ENCODE measurements at regions not wholly inside any gene's neighbourhood (a gene's known extent, or its start where the extent isn't known, plus 50 kb on each side); places are given as distances from the start of the nearest gene placed in this dataset.
"Not testable (repeated sequence)": the region's sequence is repeated elsewhere in the genome, so short reads cannot be mapped to it uniquely, and the experiment has no call there.

DNA sequence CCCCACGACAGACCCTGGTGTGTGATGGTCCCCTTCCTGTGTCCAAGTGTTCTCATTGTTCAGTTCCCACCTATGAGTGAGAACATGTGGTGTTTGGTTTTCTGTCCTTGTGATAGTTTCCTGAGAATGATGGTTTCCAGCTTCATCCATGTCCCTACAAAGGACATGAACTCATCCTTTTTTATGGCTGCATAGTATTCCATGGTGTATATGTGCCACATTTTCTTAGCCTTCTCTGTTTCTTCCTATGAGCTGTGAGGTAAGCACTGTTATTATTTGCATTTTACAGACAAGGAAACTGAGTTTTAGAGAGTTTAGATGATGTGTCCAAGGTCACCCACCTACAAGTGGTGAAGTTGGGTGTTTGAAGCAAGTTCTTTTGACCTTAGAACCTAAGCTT lies 51.1 kb upstream of the BNC1 start:
- H3K4me3 ChIP-seq (ENCODE audit: control insufficient read depth in 2 of 3, extremely low read depth in 1 of 3, insufficient read depth in 2 of 3, low read depth in 1 of 3, low read length in 3 of 3); H4K20me1 ChIP-seq (ENCODE audit: control insufficient read depth, extremely low read depth, insufficient read depth, low read length); H3K27me3 ChIP-seq (ENCODE audit: control insufficient read depth, extremely low read depth, insufficient read depth, low read length); FAIRE-seq; H3K79me2 ChIP-seq (ENCODE audit: control insufficient read depth, insufficient read depth, low read length); H3K9ac ChIP-seq (ENCODE audit: control insufficient read depth, extremely low read depth, insufficient read depth, low read length); DNase-seq (ENCODE audit: low read depth, low spot score); H3K27ac ChIP-seq (ENCODE audit: control insufficient read depth, insufficient read depth, low read length); H3K36me3 ChIP-seq (ENCODE audit: control insufficient read depth in 2 of 2, extremely low read depth in 1 of 2, insufficient read depth in 2 of 2, low read length in 2 of 2); H3K4me1 ChIP-seq (ENCODE audit: control insufficient read depth, extremely low read depth, insufficient read depth, low read length); H2AFZ ChIP-seq (ENCODE audit: control insufficient read depth, low read length); dilution Hi-C loops (cut with MboI; ENCODE audit: extremely low pct_ligation_motif_present, low sequenced_read_pairs); H3K9me3 ChIP-seq (ENCODE audit: control insufficient read depth, low read depth, low read length); H3K9me1 ChIP-seq (ENCODE audit: control insufficient read depth, extremely low read depth, insufficient read depth, low read length); H3K4me2 ChIP-seq (ENCODE audit: control insufficient read depth, extremely low read depth, insufficient read depth, low read depth, low read length): not testable (repeated sequence)

DNA sequence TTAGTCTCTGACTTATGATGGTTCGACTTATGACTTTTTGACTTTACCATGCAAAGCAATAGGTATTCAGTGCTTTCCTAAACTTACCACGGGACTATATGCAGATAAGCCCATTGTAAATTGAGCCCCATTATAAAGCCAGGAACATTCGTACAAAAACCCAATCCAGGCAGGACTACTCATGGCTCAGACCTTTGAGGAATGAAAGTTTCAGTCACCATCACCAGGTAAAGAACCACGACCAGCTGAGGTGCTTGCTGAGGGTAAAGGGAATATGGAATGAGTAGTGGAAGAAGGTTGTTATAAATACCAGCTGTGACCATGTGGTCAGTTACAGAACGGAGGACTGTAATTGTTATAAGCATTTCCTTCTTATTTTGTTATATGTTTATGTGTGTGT lies 54.9 kb upstream of the BNC1 start:
- H3K4me3 ChIP-seq (ENCODE audit: control insufficient read depth in 2 of 3, extremely low read depth in 1 of 3, insufficient read depth in 2 of 3, low read depth in 1 of 3, low read length in 3 of 3) = no peak overlapping the region
- dilution Hi-C loops (cut with MboI; ENCODE audit: extremely low pct_ligation_motif_present, low sequenced_read_pairs) = no loop called here
- no peaks in the 10 kb centered on the region for H3K36me3 ChIP-seq (ENCODE audit: control insufficient read depth in 2 of 2, extremely low read depth in 1 of 2, insufficient read depth in 2 of 2, low read length in 2 of 2)
- FAIRE-seq (no peak), DNase-seq (ENCODE audit: low read depth, low spot score) (no peak)
- H3K4me2 ChIP-seq (ENCODE audit: control insufficient read depth, extremely low read depth, insufficient read depth, low read depth, low read length) = no peak overlapping the region
- no peaks in the 10 kb centered on the region for H3K27me3 ChIP-seq (ENCODE audit: control insufficient read depth, extremely low read depth, insufficient read depth, low read length)
- H2AFZ ChIP-seq (ENCODE audit: control insufficient read depth, low read length) = no peak overlapping the region
- no peak overlapping the region for H3K9ac ChIP-seq (ENCODE audit: control insufficient read depth, extremely low read depth, insufficient read depth, low read length)
- H4K20me1 ChIP-seq (ENCODE audit: control insufficient read depth, extremely low read depth, insufficient read depth, low read length) = no peaks in the 10 kb centered on the region
- no peaks in the 10 kb centered on the region for H3K79me2 ChIP-seq (ENCODE audit: control insufficient read depth, insufficient read depth, low read length)
- TF ChIP-seq EZH2 (IDR thresholded peaks at IDR 0.05; ENCODE audit: low read length) = no peak
- TF ChIP-seq, protein P1, sequence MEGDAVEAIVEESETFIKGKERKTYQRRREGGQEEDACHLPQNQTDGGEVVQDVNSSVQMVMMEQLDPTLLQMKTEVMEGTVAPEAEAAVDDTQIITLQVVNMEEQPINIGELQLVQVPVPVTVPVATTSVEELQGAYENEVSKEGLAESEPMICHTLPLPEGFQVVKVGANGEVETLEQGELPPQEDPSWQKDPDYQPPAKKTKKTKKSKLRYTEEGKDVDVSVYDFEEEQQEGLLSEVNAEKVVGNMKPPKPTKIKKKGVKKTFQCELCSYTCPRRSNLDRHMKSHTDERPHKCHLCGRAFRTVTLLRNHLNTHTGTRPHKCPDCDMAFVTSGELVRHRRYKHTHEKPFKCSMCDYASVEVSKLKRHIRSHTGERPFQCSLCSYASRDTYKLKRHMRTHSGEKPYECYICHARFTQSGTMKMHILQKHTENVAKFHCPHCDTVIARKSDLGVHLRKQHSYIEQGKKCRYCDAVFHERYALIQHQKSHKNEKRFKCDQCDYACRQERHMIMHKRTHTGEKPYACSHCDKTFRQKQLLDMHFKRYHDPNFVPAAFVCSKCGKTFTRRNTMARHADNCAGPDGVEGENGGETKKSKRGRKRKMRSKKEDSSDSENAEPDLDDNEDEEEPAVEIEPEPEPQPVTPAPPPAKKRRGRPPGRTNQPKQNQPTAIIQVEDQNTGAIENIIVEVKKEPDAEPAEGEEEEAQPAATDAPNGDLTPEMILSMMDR (optimal IDR thresholded peaks at IDR 0.05 in 1 of 3, IDR thresholded peaks at IDR 0.05 in 1 of 3, conservative IDR thresholded peaks at IDR 0.05 in 1 of 3; ENCODE audit: extremely low read depth in 1 of 3, insufficient read depth in 2 of 3, low read length in 3 of 3) = no peak
- H3K9me3 ChIP-seq (ENCODE audit: control insufficient read depth, low read depth, low read length) = no peaks in the 10 kb centered on the region
- H3K4me1 ChIP-seq (ENCODE audit: control insufficient read depth, extremely low read depth, insufficient read depth, low read length) = no peaks in the 10 kb centered on the region
- H3K9me1 ChIP-seq (ENCODE audit: control insufficient read depth, extremely low read depth, insufficient read depth, low read length) = no peaks in the 10 kb centered on the region
- H3K27ac ChIP-seq (ENCODE audit: control insufficient read depth, insufficient read depth, low read length) = no peak overlapping the region

DNA sequence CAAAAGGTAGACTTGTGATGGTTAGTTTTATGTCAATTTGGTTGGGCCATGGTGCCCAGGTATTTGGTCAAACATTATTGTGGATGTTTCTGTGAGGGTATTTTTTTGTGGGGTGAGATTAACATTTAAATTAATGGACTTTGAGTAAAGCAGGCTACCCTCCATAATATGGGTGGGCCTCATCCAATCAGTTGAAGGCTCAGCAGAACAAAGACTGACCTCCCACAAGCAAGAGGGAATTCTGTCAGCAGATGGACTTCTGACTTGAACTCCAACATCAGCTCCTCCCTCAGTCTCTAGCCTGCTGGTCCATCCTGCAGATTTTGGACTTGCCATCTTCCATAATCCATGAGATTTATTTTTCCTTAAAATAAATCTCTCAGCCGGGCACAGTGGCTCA lies 55.6 kb upstream of the BNC1 start:
- H3K9ac ChIP-seq (ENCODE audit: control insufficient read depth, extremely low read depth, insufficient read depth, low read length) = no peak overlapping the region
- TF ChIP-seq, protein P1 (optimal IDR thresholded peaks at IDR 0.05 in 1 of 3, IDR thresholded peaks at IDR 0.05 in 1 of 3, conservative IDR thresholded peaks at IDR 0.05 in 1 of 3; ENCODE audit: extremely low read depth in 1 of 3, insufficient read depth in 2 of 3, low read length in 3 of 3) = no peak
- TF ChIP-seq EZH2 (IDR thresholded peaks at IDR 0.05; ENCODE audit: low read length) = no peak
- no peaks in the 10 kb centered on the region for H3K9me3 ChIP-seq (ENCODE audit: control insufficient read depth, low read depth, low read length)
- H3K36me3 ChIP-seq (ENCODE audit: control insufficient read depth in 2 of 2, extremely low read depth in 1 of 2, insufficient read depth in 2 of 2, low read length in 2 of 2) = no peaks in the 10 kb centered on the region
- DNase-seq (ENCODE audit: low read depth, low spot score) (no peak), FAIRE-seq (no peak)
- H3K79me2 ChIP-seq (ENCODE audit: control insufficient read depth, insufficient read depth, low read length) = no peaks in the 10 kb centered on the region
- H3K4me2 ChIP-seq (ENCODE audit: control insufficient read depth, extremely low read depth, insufficient read depth, low read depth, low read length) = no peak overlapping the region
- no peak overlapping the region for H3K27ac ChIP-seq (ENCODE audit: control insufficient read depth, insufficient read depth, low read length)
- no peaks in the 10 kb centered on the region for H3K9me1 ChIP-seq (ENCODE audit: control insufficient read depth, extremely low read depth, insufficient read depth, low read length)
- no peaks in the 10 kb centered on the region for H3K27me3 ChIP-seq (ENCODE audit: control insufficient read depth, extremely low read depth, insufficient read depth, low read length)
- H3K4me1 ChIP-seq (ENCODE audit: control insufficient read depth, extremely low read depth, insufficient read depth, low read length) = no peaks in the 10 kb centered on the region
- no peaks in the 10 kb centered on the region for H4K20me1 ChIP-seq (ENCODE audit: control insufficient read depth, extremely low read depth, insufficient read depth, low read length)
- dilution Hi-C loops (cut with MboI; ENCODE audit: extremely low pct_ligation_motif_present, low sequenced_read_pairs) = no loop called here
- H2AFZ ChIP-seq (ENCODE audit: control insufficient read depth, low read length) = no peak overlapping the region
- H3K4me3 ChIP-seq (ENCODE audit: control insufficient read depth in 2 of 3, extremely low read depth in 1 of 3, insufficient read depth in 2 of 3, low read depth in 1 of 3, low read length in 3 of 3) = no peak overlapping the region

Measured in keratinocyte (primary cell).